ENCODE measurements at regions not wholly inside any gene's neighbourhood (a gene's known extent, or its start where the extent isn't known, plus 50 kb on each side); places are given as distances from the start of the nearest gene placed in this dataset.

GRCh38 chr11:8315954-8316353 is 52.3 kb upstream of the LMO1 start:
- Histone ChIP-seq H3K79me2 (ENCODE audit: insufficient read depth, low read length) (no peaks in the 10 kb centered on the region), H4K91ac (ENCODE audit: insufficient read length, low read depth, low read length) (no peak overlapping the region), H2AK5ac (ENCODE audit: insufficient read length, low read length) (no peak overlapping the region), H4K8ac (replicated peaks; ENCODE audit: insufficient read length, low read depth, low read length) (no peak overlapping the region), H3K14ac (ENCODE audit: insufficient read depth, low read length) (no peak overlapping the region), H3K4me1 (ENCODE audit: insufficient read depth, low read length) (no peaks in the 10 kb centered on the region), H3T11ph (ENCODE audit: low read length) (no peak overlapping the region), H2BK120ac (ENCODE audit: low read depth, low read length, poor library complexity, severe bottlenecking) (no peak overlapping the region), H3K23ac (ENCODE audit: insufficient read length, low read depth, low read length) (no peak overlapping the region), H2BK20ac (ENCODE audit: low read depth, low read length, poor library complexity, severe bottlenecking) (no peak overlapping the region), H2BK12ac (ENCODE audit: insufficient read length, low read depth, low read length) (no peak overlapping the region), H3K18ac (ENCODE audit: insufficient read length, low read depth, low read length) (no peak overlapping the region), H3K9ac (ENCODE audit: extremely low read depth, insufficient read length, low read length) (no peak overlapping the region), H3K4me2 (ENCODE audit: insufficient read depth, insufficient read length, low read length) (no peak overlapping the region), H2BK15ac (ENCODE audit: low read depth, low read length) (no peak overlapping the region), H3K56ac (ENCODE audit: insufficient read length, low read depth, low read length) (no peak overlapping the region), H2BK5ac (ENCODE audit: insufficient read length, low read length) (no peak overlapping the region), H3K27ac (ENCODE audit: insufficient read length, low read depth, low read length) (no peak overlapping the region), H3K23me2 (ENCODE audit: insufficient read length, low read depth, low read length, poor library complexity, severe bottlenecking) (no peaks in the 10 kb centered on the region), H3K9me3 (ENCODE audit: control insufficient read depth, low read depth, low read length) (no peaks in the 10 kb centered on the region), H4K20me1 (ENCODE audit: control insufficient read depth, insufficient read depth, insufficient read length) (no peaks in the 10 kb centered on the region), H3K27me3 (ENCODE audit: insufficient read depth, low read length) (no peaks in the 10 kb centered on the region), H2AFZ (ENCODE audit: low read length) (no peak overlapping the region), H3K4ac (ENCODE audit: low read depth, low read length) (no peak overlapping the region), H4K5ac (ENCODE audit: insufficient read length, low read depth, low read length) (no peak overlapping the region), H3K79me1 (ENCODE audit: insufficient read depth, low read depth, low read length, poor library complexity, severe bottlenecking) (no peaks in the 10 kb centered on the region)
- no peak for TF ChIP-seq CTCF (conservative IDR thresholded peaks at IDR 0.05)
- H3K27ac Mint-ChIP-seq, result no peak overlapping the region
- H3K36me3 Mint-ChIP-seq (ENCODE audit: insufficient read depth in 1 of 3, low read depth in 3 of 3), result no peaks in the 10 kb centered on the region
- no peak overlapping the region for H3K4me3 Mint-ChIP-seq
- peaks cover 9 to 18% of the 10 kb centered on the region in 2 experiments for H3K4me1 Mint-ChIP-seq
- no peaks in the 10 kb centered on the region for H3K9me3 Mint-ChIP-seq
- DNase-seq, result no peak
- no CpG with 5 or more reads among the region's 9 CpGs for WGBS (ENCODE audit: extremely low coverage, insufficient read length, low lambda C conversion rate)
- peaks cover 14% of the 10 kb centered on the region for H3K27me3 Mint-ChIP-seq (ENCODE audit: low read depth)

Data from H9 (cell line).